NCI-H460 (cell line): ENCODE measurements at regions not wholly inside any gene's neighbourhood (a gene's known extent, or its start where the extent isn't known, plus 50 kb on each side); places are given as distances from the start of the nearest gene placed in this dataset.

Experiments used
- DNase-seq: peaks from one replicate; pipeline ENCODE4 v3.0.0-alpha.2; 2016; ENCODE audit warnings: low read depth; ENCODE audit errors: extremely low read depth

- no peak for DNase-seq
Measured at GRCh38 chr2:123695426-123695825, 329.7 kb upstream of the CNTNAP5 start.

- DNase-seq: no peak
Measured at GRCh38 chr2:123696021-123696420, 329.1 kb upstream of the CNTNAP5 start.

- no peak for DNase-seq
Measured at GRCh38 chr2:123696799-123697410, 328.2 kb upstream of the CNTNAP5 start.

GRCh38 chr2:123715467-123715982 is 309.6 kb upstream of the CNTNAP5 start:
- DNase-seq: no peak

- no peak for DNase-seq
Measured at GRCh38 chr2:123717636-123718334, 307.3 kb upstream of the CNTNAP5 start.

- DNase-seq: no peak
Measured at GRCh38 chr2:123720760-123721159, 304.3 kb upstream of the CNTNAP5 start.

- DNase-seq: no peak
Measured at GRCh38 chr2:123723706-123724105, 301.4 kb upstream of the CNTNAP5 start.

GRCh38 chr2:123732563-123732962 is 292.5 kb upstream of the CNTNAP5 start:
- no peak for DNase-seq

GRCh38 chr2:123737371-123737770 is 287.7 kb upstream of the CNTNAP5 start:
- no peak for DNase-seq

- DNase-seq: peak; percentile 26
Measured at GRCh38 chr2:123738643-123739042, 286.4 kb upstream of the CNTNAP5 start.

- DNase-seq: no peak
Measured at GRCh38 chr2:123746006-123746405, 279.1 kb upstream of the CNTNAP5 start.

- DNase-seq: no peak
Measured at GRCh38 chr2:123747326-123747725, 277.8 kb upstream of the CNTNAP5 start.

GRCh38 chr2:123762221-123762620 is 262.9 kb upstream of the CNTNAP5 start:
- no peak for DNase-seq

GRCh38 chr2:123768233-123768632 is 256.9 kb upstream of the CNTNAP5 start:
- DNase-seq: no peak

GRCh38 chr2:123769001-123769400 is 256.1 kb upstream of the CNTNAP5 start:
- DNase-seq: no peak

- DNase-seq: no peak
Measured at GRCh38 chr2:123770996-123771720, 253.9 kb upstream of the CNTNAP5 start.

GRCh38 chr2:123771928-123772632 is 253.0 kb upstream of the CNTNAP5 start:
- DNase-seq: no peak

GRCh38 chr2:123777116-123777515 is 248.0 kb upstream of the CNTNAP5 start:
- no peak for DNase-seq

GRCh38 chr2:123783164-123783563 is 241.9 kb upstream of the CNTNAP5 start:
- no peak for DNase-seq

- no peak for DNase-seq
Measured at GRCh38 chr2:123785332-123785731, 239.8 kb upstream of the CNTNAP5 start.

- no peak for DNase-seq
Measured at GRCh38 chr2:123791207-123791606, 233.9 kb upstream of the CNTNAP5 start.
